ENCODE measurements at regions not wholly inside any gene's neighbourhood (a gene's known extent, or its start where the extent isn't known, plus 50 kb on each side); places are given as distances from the start of the nearest gene placed in this dataset.

- TF ChIP-seq BACH2 (CRISPR knock-in tag; IDR thresholded peaks at IDR 0.05; ENCODE audit: borderline replicate concordance) (no peak), TOX (CRISPR knock-in tag; IDR thresholded peaks at IDR 0.05; ENCODE audit: borderline replicate concordance) (no peak), ZFP30 (CRISPR knock-in tag; IDR thresholded peaks at IDR 0.05) (no peak), TCF4 (CRISPR knock-in tag; IDR thresholded peaks at IDR 0.05; ENCODE audit: borderline replicate concordance) (no peak), ESRRG (CRISPR knock-in tag; IDR thresholded peaks at IDR 0.05) (no peak), ARNTL (CRISPR knock-in tag; IDR thresholded peaks at IDR 0.05; ENCODE audit: borderline replicate concordance, low read depth) (no peak), SNAI2 (CRISPR knock-in tag; IDR thresholded peaks at IDR 0.05) (no peak), POU6F1 (CRISPR knock-in tag; IDR thresholded peaks at IDR 0.05; ENCODE audit: borderline replicate concordance, low read depth) (no peak), ZC3H10 (CRISPR knock-in tag; IDR thresholded peaks at IDR 0.05) (no peak), CREB5 (CRISPR knock-in tag; IDR thresholded peaks at IDR 0.05; ENCODE audit: low read depth) (no peak), ISL1 (CRISPR knock-in tag; IDR thresholded peaks at IDR 0.05) (no peak), PATZ1 (CRISPR knock-in tag; IDR thresholded peaks at IDR 0.05; ENCODE audit: borderline replicate concordance) (no peak)
- ATAC-seq: no peak
Observed at GRCh38 chr5:36792560-36793180, 83.9 kb upstream of the NIPBL start.

- TF ChIP-seq PATZ1 (CRISPR knock-in tag; IDR thresholded peaks at IDR 0.05; ENCODE audit: borderline replicate concordance): no peak
- no peak for TF ChIP-seq TCF4 (CRISPR knock-in tag; IDR thresholded peaks at IDR 0.05; ENCODE audit: borderline replicate concordance)
- TF ChIP-seq ZFP30 (CRISPR knock-in tag; IDR thresholded peaks at IDR 0.05): no peak
- TF ChIP-seq ISL1 (CRISPR knock-in tag; IDR thresholded peaks at IDR 0.05): no peak
- no peak for TF ChIP-seq PPARA (CRISPR knock-in tag; IDR thresholded peaks at IDR 0.05; ENCODE audit: borderline replicate concordance)
- TF ChIP-seq POU6F1 (CRISPR knock-in tag; IDR thresholded peaks at IDR 0.05; ENCODE audit: borderline replicate concordance, low read depth): no peak
- TF ChIP-seq GLIS3 (CRISPR knock-in tag; IDR thresholded peaks at IDR 0.05): no peak
- TF ChIP-seq ZNF8 (CRISPR knock-in tag; IDR thresholded peaks at IDR 0.05): no peak
- no peak for TF ChIP-seq OSR1 (CRISPR knock-in tag; IDR thresholded peaks at IDR 0.05)
- TF ChIP-seq BACH2 (CRISPR knock-in tag; IDR thresholded peaks at IDR 0.05; ENCODE audit: borderline replicate concordance): no peak
- TF ChIP-seq ARNTL (CRISPR knock-in tag; IDR thresholded peaks at IDR 0.05; ENCODE audit: borderline replicate concordance, low read depth): no peak
- TF ChIP-seq RARB (CRISPR knock-in tag; IDR thresholded peaks at IDR 0.05): no peak
- no peak for TF ChIP-seq SNAI2 (CRISPR knock-in tag; IDR thresholded peaks at IDR 0.05)
- TF ChIP-seq ESRRG (CRISPR knock-in tag; IDR thresholded peaks at IDR 0.05): no peak
- no peak for TF ChIP-seq TSHZ2 (CRISPR knock-in tag; IDR thresholded peaks at IDR 0.05)
- no peak for TF ChIP-seq ZFP3 (CRISPR knock-in tag; IDR thresholded peaks at IDR 0.05)
- no peak for TF ChIP-seq CSDC2 (CRISPR knock-in tag; IDR thresholded peaks at IDR 0.05)
- TF ChIP-seq TOX (CRISPR knock-in tag; IDR thresholded peaks at IDR 0.05; ENCODE audit: borderline replicate concordance): no peak
- no peak for TF ChIP-seq CSRNP3 (CRISPR knock-in tag; IDR thresholded peaks at IDR 0.05)
- ATAC-seq: no peak
Observed at GRCh38 chr5:36795366-36795765, 81.2 kb upstream of the NIPBL start.

All from SK-N-SH treated with all-trans-retinoic acid at 6 μM for 48 hours (cell line).